GM12873 (cell line): ENCODE measurements at regions not wholly inside any gene's neighbourhood (a gene's known extent, or its start where the extent isn't known, plus 50 kb on each side); places are given as distances from the start of the nearest gene placed in this dataset.

Experiments used
- CTCF ChIP-seq: IDR thresholded peaks from 2 replicates; pipeline ENCODE4 v1.5.1; 2012; ENCODE audit warnings: low read depth, mild to moderate bottlenecking, moderate library complexity, low read length, control low read depth; ENCODE audit not compliant: insufficient read depth; ENCODE audit errors: missing control alignments

- no peak for TF ChIP-seq CTCF
These were observed 333.4 kb upstream of the CHD6 start for GRCh38 chr20:41951615-41952014.

- TF ChIP-seq CTCF, result no peak
These were observed 321.5 kb upstream of the CHD6 start for GRCh38 chr20:41939659-41940058.

DNA sequence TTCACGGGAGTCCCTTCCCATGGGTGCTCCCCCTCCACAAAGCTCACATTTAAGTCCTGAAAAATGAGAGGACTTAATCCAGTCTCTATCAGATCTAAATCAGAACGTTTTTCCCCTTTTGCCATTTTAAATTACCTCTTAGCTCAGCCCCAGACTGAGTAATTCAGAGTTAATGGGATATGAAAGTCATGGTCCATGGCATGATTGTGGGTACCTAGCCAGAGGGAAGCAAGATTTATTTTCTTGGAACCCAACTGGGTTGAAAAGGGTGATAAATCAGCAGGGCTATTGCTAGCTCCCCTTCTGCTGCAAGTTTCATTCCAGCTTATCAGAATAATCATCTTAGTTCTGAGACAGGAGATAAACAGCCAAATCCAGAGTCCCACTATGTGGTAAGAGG lies 320.2 kb upstream of the CHD6 start:
- TF ChIP-seq CTCF, result no peak

GRCh38 chr20:41935259-41935791 lies 317.1 kb upstream of the CHD6 start:
- no peak for TF ChIP-seq CTCF

DNA sequence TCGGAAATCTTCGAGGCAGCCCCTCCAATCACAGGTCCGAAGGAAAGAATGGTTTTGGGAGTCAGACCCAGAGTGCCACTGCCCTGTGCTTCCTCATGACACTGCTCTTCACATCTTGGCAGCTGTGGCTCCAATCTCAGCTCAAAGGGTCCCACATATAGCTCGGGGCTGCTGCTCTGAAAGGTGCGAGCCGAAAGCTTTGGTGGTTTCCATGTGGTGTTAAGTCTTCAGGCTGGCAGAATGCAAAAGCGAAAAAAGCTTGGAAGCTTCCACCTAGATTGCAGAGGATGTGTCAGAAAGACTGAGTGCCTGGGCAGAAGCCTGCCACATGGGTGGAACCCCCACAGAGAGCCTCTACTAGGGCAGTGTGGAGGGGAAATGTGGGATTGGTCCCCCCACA lies 314.3 kb upstream of the CHD6 start:
- no peak for TF ChIP-seq CTCF

- no peak for TF ChIP-seq CTCF
These were observed 309.5 kb upstream of the CHD6 start for GRCh38 chr20:41927655-41928054.

GRCh38 chr20:41927189-41927588 lies 309.0 kb upstream of the CHD6 start:
- no peak for TF ChIP-seq CTCF

DNA sequence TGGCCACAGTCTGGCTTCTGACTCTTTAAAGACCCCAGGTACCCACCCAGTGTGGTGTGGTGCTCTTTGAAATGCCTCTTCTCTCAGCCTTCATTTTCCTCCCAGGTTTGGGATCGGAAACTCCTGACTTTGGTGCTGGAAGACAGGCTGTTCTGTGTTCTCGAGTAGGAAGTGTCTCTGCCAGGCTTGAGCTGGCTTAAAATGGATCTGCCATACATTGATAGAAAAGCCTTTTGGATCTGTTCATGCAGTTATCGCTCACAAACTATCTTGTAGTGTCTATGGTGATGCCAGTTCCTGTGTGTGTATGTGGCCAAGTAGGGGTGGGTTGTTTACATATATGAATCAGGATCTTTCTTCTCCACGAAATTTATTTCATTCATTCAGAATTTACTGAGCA lies 307.3 kb upstream of the CHD6 start:
- no peak for TF ChIP-seq CTCF
